CD14-positive monocyte (primary cell): ENCODE measurements at regions not wholly inside any gene's neighbourhood (a gene's known extent, or its start where the extent isn't known, plus 50 kb on each side); places are given as distances from the start of the nearest gene placed in this dataset.

Source experiments
- DNase-seq, 3 donors: peaks; one replicate each; pipeline ENCODE4 v3.0.0-alpha.2; 2011 to 2022
- H2AFZ ChIP-seq: 2 replicates; pipeline ENCODE4 v1.6.0; 2012; ENCODE audit warnings: mild to moderate bottlenecking, low read depth, low read length, inconsistent platforms; ENCODE audit not compliant: insufficient read depth, poor library complexity, severe bottlenecking
- H3K27ac ChIP-seq, 2 donors: 1 replicate in 1 of 2; 2 replicates in 1 of 2; pipeline ENCODE4 v1.5.1; 2012 to 2013; ENCODE audit warnings: low read length in 2 of 2, control low read depth in 1 of 2, inconsistent platforms in 1 of 2, low read depth in 1 of 2, mild to moderate bottlenecking in 1 of 2
- H3K27me3 ChIP-seq, 2 donors: one replicate each; pipeline versions ENCODE4 v1.6.0 to v1.6.1; 2011 to 2013; ENCODE audit warnings: low read length in 2 of 2; ENCODE audit not compliant: control insufficient read depth in 2 of 2, insufficient read depth in 2 of 2
- H3K36me3 ChIP-seq, 2 donors: replicated peaks in 1 of 2; 1 replicate in 1 of 2; 2 replicates in 1 of 2; pipeline versions ENCODE4 v1.5.1 to v1.6.1; 2012 to 2013; ENCODE audit warnings: low read length in 2 of 2, control low read depth in 1 of 2, inconsistent platforms in 1 of 2, mild to moderate bottlenecking in 1 of 2; ENCODE audit not compliant: insufficient read depth in 2 of 2, control insufficient read depth in 1 of 2
- H3K4me1 ChIP-seq, 2 donors: 1 replicate in 1 of 2; 2 replicates in 1 of 2; pipeline versions ENCODE4 v1.5.1 to v1.6.1; 2012 to 2013; ENCODE audit warnings: low read length in 2 of 2, control low read depth in 1 of 2, inconsistent platforms in 1 of 2, mild to moderate bottlenecking in 1 of 2, moderate library complexity in 1 of 2; ENCODE audit not compliant: insufficient read depth in 2 of 2, control insufficient read depth in 1 of 2
- H3K4me2 ChIP-seq: replicated peaks from 2 replicates; pipeline ENCODE3; 2012; ENCODE audit warnings: low read length, moderate library complexity, mild to moderate bottlenecking; ENCODE audit not compliant: poor library complexity, severe bottlenecking; ENCODE audit errors: extremely low read depth
- H3K4me3 ChIP-seq, 3 experiments: fragments of 200-600 bp in 1 of 3; sonication (generic) in 1 of 3; replicated peaks in 1 of 3; 1 replicate in 2 of 3; 2 replicates in 1 of 3; pipeline ENCODE4 v1.5.1; 2011 to 2013; ENCODE audit warnings: low read length in 3 of 3, mild to moderate bottlenecking in 3 of 3, control low read depth in 2 of 3, low read depth in 2 of 3, inconsistent platforms in 1 of 3, moderate library complexity in 1 of 3
- H3K79me2 ChIP-seq: 2 replicates; pipeline ENCODE4 v1.6.0; 2012; ENCODE audit warnings: mild to moderate bottlenecking, control low read depth, inconsistent platforms, low read length, moderate library complexity; ENCODE audit not compliant: insufficient read depth
- H3K9ac ChIP-seq: 2 replicates; pipeline ENCODE4 v1.6.0; 2017; ENCODE audit warnings: low read length, mild to moderate bottlenecking; ENCODE audit not compliant: insufficient read depth, poor library complexity, severe bottlenecking
- H3K9me3 ChIP-seq, 2 donors: replicated peaks in 1 of 2; 1 replicate in 1 of 2; 2 replicates in 1 of 2; pipeline versions ENCODE4 v1.5.1 to v1.6.1; 2012 to 2013; ENCODE audit warnings: low read length in 2 of 2, control low read depth in 1 of 2; ENCODE audit not compliant: control insufficient read depth in 1 of 2, insufficient read depth in 1 of 2
- H4K20me1 ChIP-seq: 2 replicates; pipeline ENCODE4 v1.6.0; 2012; ENCODE audit warnings: mild to moderate bottlenecking, low read length, control low read depth, moderate library complexity; ENCODE audit not compliant: insufficient read depth
- H3K27ac Mint-ChIP-seq, 7 donors: one replicate each; pipeline ENCODE4 v1.8.0; 2020; ENCODE audit warnings: mild to moderate bottlenecking in 7 of 7, mixed read lengths in 7 of 7, moderate library complexity in 6 of 7, inconsistent platforms in 2 of 7
- H3K27me3 Mint-ChIP-seq, 3 donors: one replicate each; pipeline ENCODE4 v1.8.0; 2021 to 2022; ENCODE audit warnings: low read depth in 3 of 3, mild to moderate bottlenecking in 3 of 3, mixed read lengths in 3 of 3, moderate library complexity in 3 of 3, inconsistent platforms in 1 of 3
- H3K36me3 Mint-ChIP-seq, 2 donors: one replicate each; pipeline ENCODE4 v1.8.0; 2020; ENCODE audit warnings: mixed read lengths in 2 of 2, inconsistent platforms in 1 of 2, mild to moderate bottlenecking in 1 of 2
- H3K4me1 Mint-ChIP-seq: one replicate; pipeline ENCODE4 v1.8.0; 2020; ENCODE audit warnings: mild to moderate bottlenecking, mixed read lengths
- H3K4me3 Mint-ChIP-seq, 2 donors: one replicate each; pipeline ENCODE4 v1.8.0; 2020; ENCODE audit warnings: mild to moderate bottlenecking in 2 of 2, mixed read lengths in 2 of 2, moderate library complexity in 1 of 2
- H3K9me3 Mint-ChIP-seq, 7 donors: one replicate each; pipeline ENCODE4 v1.8.0; 2020 to 2022; ENCODE audit warnings: mixed read lengths in 7 of 7, mild to moderate bottlenecking in 6 of 7, moderate library complexity in 6 of 7, inconsistent platforms in 2 of 7
- CTCF ChIP-seq: fragments of 200-600 bp; IDR thresholded peaks from one replicate; pipeline ENCODE4 v1.8.0; 2022; ENCODE audit warnings: antibody characterized with exemption, mild to moderate bottlenecking
- WGBS: methylation state at CpG from one replicate; pipeline ENCODE4 v1.1.5; 2013; ENCODE audit warnings: missing lambda C conversion rate; ENCODE audit not compliant: insufficient coverage; 5-methylcytosine and 5-hydroxymethylcytosine counted together
- intact Hi-C, 2 donors: fragments of 100-400 bp; cut with micrococcal nuclease; formaldehyde crosslinking; loops; one replicate each; pipeline versions ENCODE4 v1.15.0 to v1.15.1; 2023

GRCh38 chr22:44408829-44409192, 89.2 kb downstream of the RTL6 start:
- Histone ChIP-seq H4K20me1 (no peaks in the 10 kb centered on the region), H2AFZ (no peak overlapping the region), H3K9ac (no peak overlapping the region), H3K36me3 (no peaks in the 10 kb centered on the region), H3K4me3 (no peak overlapping the region), H3K27me3 (no peaks in the 10 kb centered on the region), H3K27ac (no peak overlapping the region), H3K79me2 (no peaks in the 10 kb centered on the region), H3K4me2 (no peak overlapping the region), H3K9me3 (no peaks in the 10 kb centered on the region), H3K4me1 (no peaks in the 10 kb centered on the region)
- intact Hi-C loops = no loop called here
- no peak for TF ChIP-seq CTCF
- Mint-ChIP-seq H3K36me3 (no peaks in the 10 kb centered on the region), H3K4me1 (no peaks in the 10 kb centered on the region), H3K27me3 (peaks cover 3 to 8% (median 5%) of the 10 kb centered on the region in 3 donors), H3K9me3 (no peaks in the 10 kb centered on the region), H3K4me3 (no peak overlapping the region), H3K27ac (no peak overlapping the region)
- WGBS = 89% methylated on average over 4 of the region's 7 CpGs
- DNase-seq = no peak

GRCh38 chr22:44407987-44408828, 89.8 kb downstream of the RTL6 start:
- Histone ChIP-seq H3K27me3 (no peaks in the 10 kb centered on the region), H3K9me3 (no peaks in the 10 kb centered on the region), H3K4me2 (no peak overlapping the region), H3K79me2 (no peaks in the 10 kb centered on the region), H3K9ac (no peak overlapping the region), H3K4me3 (no peak overlapping the region), H2AFZ (no peak overlapping the region), H3K36me3 (no peaks in the 10 kb centered on the region), H3K4me1 (no peaks in the 10 kb centered on the region), H3K27ac (no peak overlapping the region), H4K20me1 (no peaks in the 10 kb centered on the region)
- peaks cover under 1 to 8% (median 4%) of the 10 kb centered on the region in 3 donors for H3K27me3 Mint-ChIP-seq
- WGBS = 84% methylated on average over 12 of the region's 21 CpGs
- intact Hi-C loops = no loop called here
- H3K27ac Mint-ChIP-seq = no peak overlapping the region
- no peak for TF ChIP-seq CTCF
- no peak overlapping the region for H3K4me3 Mint-ChIP-seq
- H3K9me3 Mint-ChIP-seq = no peaks in the 10 kb centered on the region
- DNase-seq = no peak
- H3K36me3 Mint-ChIP-seq = no peaks in the 10 kb centered on the region
- H3K4me1 Mint-ChIP-seq = no peaks in the 10 kb centered on the region
